ENCODE measurements at regions not wholly inside any gene's neighbourhood (a gene's known extent, or its start where the extent isn't known, plus 50 kb on each side); places are given as distances from the start of the nearest gene placed in this dataset.

DNA sequence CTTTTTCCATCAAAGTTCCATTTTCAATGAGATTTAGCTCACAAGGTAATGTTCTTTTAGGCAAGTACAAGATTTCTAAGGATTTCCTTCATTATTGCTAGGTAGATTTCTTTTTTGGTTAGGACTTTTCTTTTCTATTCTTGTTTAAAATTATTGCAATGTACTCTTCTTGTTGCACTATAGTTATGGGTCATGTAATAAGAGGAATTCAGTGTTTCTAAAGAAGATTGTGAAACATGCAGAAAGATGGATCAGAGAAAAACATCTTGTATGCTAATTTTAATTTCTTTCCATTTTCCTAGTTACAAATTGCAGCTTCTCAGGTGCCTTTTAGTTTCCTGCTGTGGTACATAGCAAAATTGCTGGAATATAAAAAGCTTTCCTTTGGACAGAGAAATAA lies 56.1 kb downstream of the BTG1 start:
- Histone ChIP-seq H3K4me1 (ENCODE audit: insufficient read depth, low read length) (no peaks in the 10 kb centered on the region; the same call in 1 of the 2 replicates), H3K27me3 (ENCODE audit: insufficient read depth, low read length) (no peaks in the 10 kb centered on the region), H3K9ac (ENCODE audit: low read depth, low read length) (no peak overlapping the region), H3K9me3 (ENCODE audit: insufficient read depth, low read depth, low read length) (no peaks in the 10 kb centered on the region), H3K4me3 (ENCODE audit: low read length) (no peak overlapping the region), H3K27ac (ENCODE audit: low read depth, low read length) (no peak overlapping the region), H3K36me3 (ENCODE audit: insufficient read depth, low read length) (no peaks in the 10 kb centered on the region)

GRCh38 chr12:92088805-92089204 lies 56.8 kb downstream of the BTG1 start:
- H3K4me1 ChIP-seq (ENCODE audit: insufficient read depth, low read length): no peaks in the 10 kb centered on the region; the same call in 1 of the 2 replicates
- no peaks in the 10 kb centered on the region for H3K27me3 ChIP-seq (ENCODE audit: insufficient read depth, low read length)
- H3K36me3 ChIP-seq (ENCODE audit: insufficient read depth, low read length): no peaks in the 10 kb centered on the region
- no peak overlapping the region for H3K9ac ChIP-seq (ENCODE audit: low read depth, low read length)
- H3K27ac ChIP-seq (ENCODE audit: low read depth, low read length): no peak overlapping the region
- H3K4me3 ChIP-seq (ENCODE audit: low read length): no peak overlapping the region
- 86% methylated on average over 2 of the region's 2 CpGs for WGBS
- H3K9me3 ChIP-seq (ENCODE audit: insufficient read depth, low read depth, low read length): no peaks in the 10 kb centered on the region

DNA sequence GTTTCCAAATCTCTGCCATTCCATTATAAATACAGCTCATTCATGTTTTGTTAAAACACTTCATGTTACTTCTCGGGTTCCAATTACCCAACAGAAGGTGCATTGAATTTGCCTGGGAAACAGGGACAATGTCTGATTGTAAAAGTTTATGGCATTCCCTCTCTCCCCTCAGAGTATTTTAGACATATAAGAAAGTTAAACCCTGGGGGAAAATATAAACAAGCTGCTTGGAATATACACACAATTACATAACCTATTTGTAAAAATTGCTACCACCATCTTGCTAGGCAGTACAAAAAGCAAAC lies 60.0 kb downstream of the BTG1 start:
- no peak overlapping the region for H3K27ac ChIP-seq (ENCODE audit: low read depth, low read length)
- H3K9ac ChIP-seq (ENCODE audit: low read depth, low read length): no peak overlapping the region
- no peaks in the 10 kb centered on the region for H3K36me3 ChIP-seq (ENCODE audit: insufficient read depth, low read length)
- no peaks in the 10 kb centered on the region for H3K27me3 ChIP-seq (ENCODE audit: insufficient read depth, low read length)
- H3K4me3 ChIP-seq (ENCODE audit: low read length): no peak overlapping the region
- H3K9me3 ChIP-seq (ENCODE audit: insufficient read depth, low read depth, low read length): no peaks in the 10 kb centered on the region
- no peaks in the 10 kb centered on the region; the same call in none of the 2 replicates for H3K4me1 ChIP-seq (ENCODE audit: insufficient read depth, low read length)
- WGBS: 100% methylated on average over 1 of the region's 1 CpG

DNA sequence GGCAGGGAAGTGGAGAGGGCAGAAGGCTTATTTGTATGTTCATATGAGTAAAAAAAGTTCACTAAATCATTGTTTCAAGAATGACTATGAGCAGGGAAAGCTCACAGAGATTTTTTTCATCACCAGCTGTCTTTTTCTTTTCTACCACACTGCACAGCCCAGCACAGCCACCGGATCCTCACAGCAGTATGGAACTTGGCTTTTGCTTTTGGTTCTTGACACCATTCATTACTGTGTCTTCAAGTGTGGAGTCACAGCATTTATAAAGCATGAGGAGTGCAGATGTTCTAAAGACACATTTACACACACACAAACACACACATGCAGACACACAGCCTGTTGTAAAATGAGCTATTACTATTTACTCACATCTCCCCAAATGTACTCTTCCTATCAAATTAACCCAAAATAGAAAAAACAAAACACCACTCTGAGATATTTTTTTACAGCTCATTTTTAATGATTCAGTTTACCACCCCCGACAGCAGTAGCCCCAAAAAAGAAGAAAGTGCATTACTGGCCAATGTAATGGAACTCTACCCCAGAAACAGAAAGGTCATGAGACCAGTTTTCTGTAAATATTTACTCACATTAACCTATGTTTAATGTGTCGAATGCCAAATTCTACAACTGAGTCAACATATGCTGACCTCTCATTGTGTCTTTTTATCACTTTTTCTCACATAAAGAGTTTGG lies 60.5 kb downstream of the BTG1 start:
- Histone ChIP-seq H3K4me3 (ENCODE audit: low read length) (no peak overlapping the region), H3K27ac (ENCODE audit: low read depth, low read length) (no peak overlapping the region), H3K9me3 (ENCODE audit: insufficient read depth, low read depth, low read length) (no peaks in the 10 kb centered on the region), H3K4me1 (ENCODE audit: insufficient read depth, low read length) (no peaks in the 10 kb centered on the region; the same call in none of the 2 replicates), H3K27me3 (ENCODE audit: insufficient read depth, low read length) (no peaks in the 10 kb centered on the region), H3K36me3 (ENCODE audit: insufficient read depth, low read length) (no peaks in the 10 kb centered on the region), H3K9ac (ENCODE audit: low read depth, low read length) (no peak overlapping the region)
- over 99% methylated on average over 3 of the region's 3 CpGs for WGBS

DNA sequence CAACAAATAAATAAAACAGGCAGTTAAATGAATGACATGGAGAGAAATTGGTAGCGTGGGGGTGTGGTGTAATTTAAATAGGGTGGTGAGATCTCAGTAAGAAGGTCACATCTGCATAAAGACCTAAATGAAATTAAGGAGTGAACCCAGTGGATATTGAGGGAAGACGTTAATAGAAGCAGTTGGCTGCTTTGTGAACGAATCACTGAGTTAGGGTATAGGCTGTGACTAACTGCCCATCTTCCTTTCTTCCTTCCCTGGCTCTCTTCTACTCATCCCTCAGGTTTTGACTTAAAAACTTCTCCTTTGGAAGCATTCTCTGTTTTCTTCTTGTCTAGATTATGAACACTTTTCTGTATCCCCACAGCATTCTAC lies 64.7 kb downstream of the BTG1 start:
- no peaks in the 10 kb centered on the region for H3K27me3 ChIP-seq (ENCODE audit: insufficient read depth, low read length)
- H3K4me1 ChIP-seq (ENCODE audit: insufficient read depth, low read length): peaks cover 1% of the 10 kb centered on the region
- no peak overlapping the region for H3K9ac ChIP-seq (ENCODE audit: low read depth, low read length)
- 72% methylated on average over 3 of the region's 3 CpGs for WGBS
- no peak overlapping the region for H3K27ac ChIP-seq (ENCODE audit: low read depth, low read length)
- no peak overlapping the region for H3K4me3 ChIP-seq (ENCODE audit: low read length)
- no peaks in the 10 kb centered on the region for H3K36me3 ChIP-seq (ENCODE audit: insufficient read depth, low read length)
- H3K9me3 ChIP-seq (ENCODE audit: insufficient read depth, low read depth, low read length): no peaks in the 10 kb centered on the region

DNA sequence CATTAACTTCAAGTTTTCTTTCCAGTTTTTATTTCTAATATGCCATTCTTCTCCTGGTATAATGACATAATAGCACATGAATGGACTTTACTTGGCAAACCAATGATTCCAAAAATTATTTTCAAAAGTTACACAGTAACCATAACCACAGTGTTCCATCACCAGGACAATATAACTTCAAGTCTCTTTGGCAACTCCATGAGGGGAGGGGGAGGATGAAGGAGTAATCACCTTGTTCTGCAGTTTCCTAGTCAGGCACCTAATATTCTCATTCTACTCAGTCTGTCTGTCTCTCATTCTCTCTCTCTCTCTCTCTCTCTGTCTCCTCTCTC lies 66.6 kb downstream of the BTG1 start:
- no peaks in the 10 kb centered on the region for H3K27me3 ChIP-seq (ENCODE audit: insufficient read depth, low read length)
- H3K4me1 ChIP-seq (ENCODE audit: insufficient read depth, low read length): peaks cover 10% of the 10 kb centered on the region; the same call in 1 of the 2 replicates
- no peaks in the 10 kb centered on the region for H3K9me3 ChIP-seq (ENCODE audit: insufficient read depth, low read depth, low read length)
- H3K4me3 ChIP-seq (ENCODE audit: low read length): no peak overlapping the region
- H3K27ac ChIP-seq (ENCODE audit: low read depth, low read length): no peak overlapping the region
- H3K36me3 ChIP-seq (ENCODE audit: insufficient read depth, low read length): no peaks in the 10 kb centered on the region
- H3K9ac ChIP-seq (ENCODE audit: low read depth, low read length): no peak overlapping the region

DNA sequence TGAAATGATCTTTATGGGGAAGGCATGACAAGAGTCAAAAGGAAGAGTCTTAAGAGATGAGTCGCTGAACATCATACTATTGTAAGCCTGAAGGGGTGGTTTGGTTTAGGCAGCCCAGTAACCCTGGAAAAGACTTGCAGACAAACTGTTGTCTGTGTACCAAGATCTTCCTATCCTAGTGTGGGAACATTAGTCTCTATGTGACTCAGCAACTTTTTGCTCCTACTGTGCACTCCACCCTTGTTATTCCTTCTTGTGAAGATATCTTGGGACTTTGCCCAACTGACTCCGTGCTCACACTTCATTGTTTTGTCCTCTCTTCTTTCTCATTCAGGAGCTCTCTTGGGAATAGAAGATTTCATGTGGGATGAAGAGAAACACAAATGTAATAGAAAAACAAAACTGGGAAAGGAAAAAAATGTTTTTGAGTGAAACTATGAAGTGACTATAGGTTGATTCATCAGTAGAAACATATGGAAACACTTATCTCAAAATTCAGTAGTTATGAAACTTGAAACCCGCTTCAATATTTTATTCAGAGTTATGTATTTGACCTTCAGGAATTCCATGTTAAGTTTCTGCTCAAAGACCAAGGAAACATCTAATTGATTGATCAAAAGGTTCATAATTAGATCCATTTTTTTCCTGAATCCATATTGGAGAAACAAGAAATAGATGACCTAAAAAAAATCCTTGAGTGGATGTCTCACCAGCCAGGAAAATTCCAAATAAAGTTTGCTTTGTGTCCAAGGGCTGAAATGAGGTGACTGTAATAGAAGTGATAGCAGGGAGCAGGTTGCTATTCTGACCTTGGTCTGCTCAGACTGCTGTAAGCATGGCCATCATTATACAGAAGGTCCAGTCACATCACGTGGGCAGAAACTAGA lies 67.2 kb downstream of the BTG1 start:
- no peak overlapping the region for H3K4me3 ChIP-seq (ENCODE audit: low read length)
- peaks cover 10% of the 10 kb centered on the region; the same call in 1 of the 2 replicates for H3K4me1 ChIP-seq (ENCODE audit: insufficient read depth, low read length)
- no peaks in the 10 kb centered on the region for H3K27me3 ChIP-seq (ENCODE audit: insufficient read depth, low read length)
- WGBS: 97% methylated on average over 4 of the region's 4 CpGs
- no peaks in the 10 kb centered on the region for H3K36me3 ChIP-seq (ENCODE audit: insufficient read depth, low read length)
- H3K9me3 ChIP-seq (ENCODE audit: insufficient read depth, low read depth, low read length): no peaks in the 10 kb centered on the region
- no peak overlapping the region for H3K9ac ChIP-seq (ENCODE audit: low read depth, low read length)
- no peak overlapping the region for H3K27ac ChIP-seq (ENCODE audit: low read depth, low read length)

- no peak overlapping the region for H3K27ac ChIP-seq (ENCODE audit: low read depth, low read length)
- peaks cover 10% of the 10 kb centered on the region; the same call in 1 of the 2 replicates for H3K4me1 ChIP-seq (ENCODE audit: insufficient read depth, low read length)
- H3K36me3 ChIP-seq (ENCODE audit: insufficient read depth, low read length): no peaks in the 10 kb centered on the region
These were observed 68.1 kb downstream of the BTG1 start for GRCh38 chr12:92077530-92077929.

GRCh38 chr12:92076101-92076500 lies 69.5 kb downstream of the BTG1 start:
- no peaks in the 10 kb centered on the region for H3K9me3 ChIP-seq (ENCODE audit: insufficient read depth, low read depth, low read length)
- H3K36me3 ChIP-seq (ENCODE audit: insufficient read depth, low read length): no peaks in the 10 kb centered on the region
- H3K27me3 ChIP-seq (ENCODE audit: insufficient read depth, low read length): no peaks in the 10 kb centered on the region
- no peak overlapping the region for H3K27ac ChIP-seq (ENCODE audit: low read depth, low read length)
- H3K9ac ChIP-seq (ENCODE audit: low read depth, low read length): no peak overlapping the region
- H3K4me1 ChIP-seq (ENCODE audit: insufficient read depth, low read length): peaks cover 10% of the 10 kb centered on the region; the same call in 1 of the 2 replicates
- no peak overlapping the region for H3K4me3 ChIP-seq (ENCODE audit: low read length)

More at GRCh38 chr12:92077530-92077929, 68.1 kb downstream of the BTG1 start:
- no peak overlapping the region for H3K4me3 ChIP-seq (ENCODE audit: low read length)
- H3K9ac ChIP-seq (ENCODE audit: low read depth, low read length): no peak overlapping the region
- H3K27me3 ChIP-seq (ENCODE audit: insufficient read depth, low read length): no peaks in the 10 kb centered on the region
- WGBS: 94% methylated on average over 1 of the region's 1 CpG
- H3K9me3 ChIP-seq (ENCODE audit: insufficient read depth, low read depth, low read length): no peaks in the 10 kb centered on the region

DNA sequence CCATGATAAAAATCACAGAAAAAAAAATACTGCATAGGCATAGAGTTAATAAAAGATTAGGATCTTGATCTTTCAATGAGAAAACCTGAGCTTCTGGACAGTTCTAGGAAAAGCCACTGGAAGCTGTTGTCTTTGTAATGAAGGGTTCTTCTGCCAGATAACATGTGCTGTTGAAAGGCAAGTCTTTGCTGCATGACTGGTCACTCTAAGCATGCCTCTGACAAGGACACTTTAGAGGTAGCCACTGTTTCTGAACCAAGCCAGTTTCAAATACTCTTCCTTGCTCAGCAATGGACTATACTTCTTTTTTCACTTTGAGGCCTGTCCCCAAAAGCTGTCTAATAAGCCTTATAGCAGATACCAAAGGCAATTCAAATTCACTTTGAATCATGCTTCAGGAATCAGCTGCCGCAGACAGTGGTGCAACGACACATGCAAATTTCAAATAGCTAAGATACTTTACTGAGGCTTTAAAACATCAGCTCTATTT lies 70.2 kb downstream of the BTG1 start:
- WGBS: 84% methylated on average over 2 of the region's 2 CpGs
- H3K36me3 ChIP-seq (ENCODE audit: insufficient read depth, low read length): no peaks in the 10 kb centered on the region
- no peaks in the 10 kb centered on the region for H3K9me3 ChIP-seq (ENCODE audit: insufficient read depth, low read depth, low read length)
- H3K27me3 ChIP-seq (ENCODE audit: insufficient read depth, low read length): no peaks in the 10 kb centered on the region
- no peak overlapping the region for H3K27ac ChIP-seq (ENCODE audit: low read depth, low read length)
- no peak overlapping the region for H3K4me3 ChIP-seq (ENCODE audit: low read length)
- no peak overlapping the region for H3K9ac ChIP-seq (ENCODE audit: low read depth, low read length)
- peaks cover 10% of the 10 kb centered on the region; the same call in 1 of the 2 replicates for H3K4me1 ChIP-seq (ENCODE audit: insufficient read depth, low read length)

GRCh38 chr12:92074889-92075288 lies 70.8 kb downstream of the BTG1 start:
- H3K9ac ChIP-seq (ENCODE audit: low read depth, low read length): no peak overlapping the region
- H3K4me3 ChIP-seq (ENCODE audit: low read length): no peak overlapping the region
- H3K9me3 ChIP-seq (ENCODE audit: insufficient read depth, low read depth, low read length): no peaks in the 10 kb centered on the region
- WGBS: 91% methylated on average over 2 of the region's 2 CpGs
- no peaks in the 10 kb centered on the region for H3K36me3 ChIP-seq (ENCODE audit: insufficient read depth, low read length)
- no peak overlapping the region for H3K27ac ChIP-seq (ENCODE audit: low read depth, low read length)
- H3K27me3 ChIP-seq (ENCODE audit: insufficient read depth, low read length): no peaks in the 10 kb centered on the region
- H3K4me1 ChIP-seq (ENCODE audit: insufficient read depth, low read length): peaks cover 10% of the 10 kb centered on the region; the same call in 1 of the 2 replicates
